ENCODE measurements at regions not wholly inside any gene's neighbourhood (a gene's known extent, or its start where the extent isn't known, plus 50 kb on each side); places are given as distances from the start of the nearest gene placed in this dataset.

- no peak for DNase-seq (ENCODE audit: low read depth)
- no peak overlapping the region for H3K4me3 ChIP-seq (ENCODE audit: low read length)
- no peak for TF ChIP-seq CTCF (conservative IDR thresholded peaks at IDR 0.05; ENCODE audit: low read length)
These were observed 532.8 kb downstream of the FOXG1 start for GRCh38 chr14:29299372-29299771.

GRCh38 chr14:29301571-29301970, 535.0 kb downstream of the FOXG1 start:
- H3K4me3 ChIP-seq (ENCODE audit: low read length) = no peak overlapping the region
- no peak for TF ChIP-seq CTCF (conservative IDR thresholded peaks at IDR 0.05; ENCODE audit: low read length)
- DNase-seq (ENCODE audit: low read depth) = peak; percentile 15

- no peak overlapping the region for H3K4me3 ChIP-seq (ENCODE audit: low read length)
- no peak for TF ChIP-seq CTCF (conservative IDR thresholded peaks at IDR 0.05; ENCODE audit: low read length)
- DNase-seq (ENCODE audit: low read depth) = no peak
These were observed 543.6 kb downstream of the FOXG1 start for GRCh38 chr14:29310210-29310609.

GRCh38 chr14:29310757-29311156, 544.2 kb downstream of the FOXG1 start:
- no peak for TF ChIP-seq CTCF (conservative IDR thresholded peaks at IDR 0.05; ENCODE audit: low read length)
- no peak overlapping the region for H3K4me3 ChIP-seq (ENCODE audit: low read length)
- peak; percentile 54 for DNase-seq (ENCODE audit: low read depth)

- no peak overlapping the region for H3K4me3 ChIP-seq (ENCODE audit: low read length)
- no peak for TF ChIP-seq CTCF (conservative IDR thresholded peaks at IDR 0.05; ENCODE audit: low read length)
- DNase-seq (ENCODE audit: low read depth) = peak; percentile 37
These were observed 545.4 kb downstream of the FOXG1 start for GRCh38 chr14:29311983-29312382.

- TF ChIP-seq CTCF (conservative IDR thresholded peaks at IDR 0.05; ENCODE audit: low read length) = no peak
- no peak for DNase-seq (ENCODE audit: low read depth)
- H3K4me3 ChIP-seq (ENCODE audit: low read length) = no peak overlapping the region
These were observed 550.3 kb downstream of the FOXG1 start for GRCh38 chr14:29316936-29317335.

- H3K4me3 ChIP-seq (ENCODE audit: low read length) = no peak overlapping the region
- DNase-seq (ENCODE audit: low read depth) = no peak
- TF ChIP-seq CTCF (conservative IDR thresholded peaks at IDR 0.05; ENCODE audit: low read length) = no peak
These were observed 550.8 kb downstream of the FOXG1 start for GRCh38 chr14:29317423-29317822.
